ENCODE measurements at regions not wholly inside any gene's neighbourhood (a gene's known extent, or its start where the extent isn't known, plus 50 kb on each side); places are given as distances from the start of the nearest gene placed in this dataset.

DNA sequence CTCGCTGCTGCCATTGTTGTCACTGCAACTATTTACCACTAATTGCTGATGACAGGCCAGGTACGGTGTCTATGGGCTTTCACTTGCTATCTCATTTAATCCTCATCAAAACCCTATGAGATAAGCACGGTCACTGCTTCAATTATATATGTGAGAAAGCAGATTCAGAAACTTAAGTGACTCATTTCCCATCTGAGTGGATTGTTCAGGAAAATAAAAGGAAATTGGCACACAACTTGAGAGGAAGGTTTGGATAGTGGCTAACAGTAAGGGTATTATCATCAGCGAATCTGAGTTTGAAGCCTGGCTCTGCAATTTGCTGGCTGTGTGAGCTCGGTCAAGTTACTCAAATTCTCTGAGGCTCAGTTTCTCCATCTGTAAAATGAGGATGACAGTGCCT is 196.0 kb downstream of the KCNS3 start:
- H3K9me3 ChIP-seq (ENCODE audit: insufficient read depth in 2 of 2, low read depth in 1 of 2, low read length in 1 of 2): no peaks in the 10 kb centered on the region
- ChIA-PET CTCF (ENCODE audit: partially characterized antibody) (interaction anchor here (1.1 kb wide), 1 partner anchor 222 kb away, joined by 3 read pairs; no protein-coding TSS in a partner anchor), POLR2A (ENCODE audit: partially characterized antibody) (no interaction called here)
- H3K36me3 ChIP-seq (ENCODE audit: control insufficient read depth in 2 of 4, insufficient read depth in 4 of 4, low read length in 3 of 4): no peaks in the 10 kb centered on the region
- no peak overlapping the region for H3K4me2 ChIP-seq (ENCODE audit: insufficient read depth in 1 of 2, low read depth in 2 of 2, low read length in 2 of 2)
- no peaks in the 10 kb centered on the region for H3K23me2 ChIP-seq (ENCODE audit: low read depth, low read length)
- H2BK120ac ChIP-seq (replicated peaks; ENCODE audit: low read depth, low read length): no peak overlapping the region
- no peaks in the 10 kb centered on the region for H3K79me2 ChIP-seq (ENCODE audit: control insufficient read depth in 1 of 2, insufficient read depth in 2 of 2, low read length in 2 of 2)
- H3K18ac ChIP-seq (ENCODE audit: extremely low read depth, low read length): no peak overlapping the region
- H3K56ac ChIP-seq (replicated peaks; ENCODE audit: insufficient read length, low read depth, low read length): no peak overlapping the region
- no peak overlapping the region for H2BK20ac ChIP-seq (ENCODE audit: low read length)
- H2BK12ac ChIP-seq (ENCODE audit: low read depth, low read length): no peak overlapping the region
- H2AFZ ChIP-seq (ENCODE audit: low read length): no peak overlapping the region
- no peak overlapping the region for H4K8ac ChIP-seq (ENCODE audit: extremely low read depth, insufficient read depth, low read length)
- no peaks in the 10 kb centered on the region for H3K27me3 ChIP-seq (replicated peaks in 1 of 4; ENCODE audit: control insufficient read depth in 3 of 4, extremely low read depth in 1 of 4, insufficient read depth in 3 of 4, low read length in 3 of 4)
- H4K91ac ChIP-seq (replicated peaks; ENCODE audit: insufficient read length, low read length): no peak overlapping the region
- H3K14ac ChIP-seq (ENCODE audit: insufficient read length): no peak overlapping the region
- no peak overlapping the region for H3K9ac ChIP-seq (replicated peaks in 1 of 4; ENCODE audit: extremely low read depth in 1 of 4, low read depth in 3 of 4, low read length in 3 of 4)
- no peak overlapping the region for H2AK5ac ChIP-seq (ENCODE audit: low read depth, low read length)
- no peak for DNase-seq (ENCODE audit: low read depth in 1 of 2, low spot score in 2 of 2)
- TF ChIP-seq GABPA (IDR thresholded peaks at IDR 0.05; ENCODE audit: borderline replicate concordance, insufficient read depth, low read length): no peak
- TF ChIP-seq SP2 (IDR thresholded peaks at IDR 0.05; ENCODE audit: low read length): no peak
- no peak for TF ChIP-seq PHF8 (conservative IDR thresholded peaks at IDR 0.05; ENCODE audit: low read depth, low read length)
- no peak for TF ChIP-seq TCF12 (IDR thresholded peaks at IDR 0.05; ENCODE audit: low read depth, low read length)
- no peak for TF ChIP-seq POLR2A (IDR thresholded peaks at IDR 0.05; ENCODE audit: control extremely low read depth in 1 of 2, low read depth in 2 of 2, low read length in 2 of 2)
- TF ChIP-seq, protein P1, sequence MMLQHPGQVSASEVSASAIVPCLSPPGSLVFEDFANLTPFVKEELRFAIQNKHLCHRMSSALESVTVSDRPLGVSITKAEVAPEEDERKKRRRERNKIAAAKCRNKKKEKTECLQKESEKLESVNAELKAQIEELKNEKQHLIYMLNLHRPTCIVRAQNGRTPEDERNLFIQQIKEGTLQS (IDR thresholded peaks at IDR 0.05; ENCODE audit: insufficient read depth, low read depth, low read length): no peak
- no peak for TF ChIP-seq YY1 (IDR thresholded peaks at IDR 0.05; ENCODE audit: low read depth, low read length)
- TF ChIP-seq CEBPB (IDR thresholded peaks at IDR 0.05; ENCODE audit: low read depth, low read length): no peak
- no peak for TF ChIP-seq EGR1 (IDR thresholded peaks at IDR 0.05; ENCODE audit: borderline replicate concordance, low read depth, low read length)
- TF ChIP-seq, protein P2, sequence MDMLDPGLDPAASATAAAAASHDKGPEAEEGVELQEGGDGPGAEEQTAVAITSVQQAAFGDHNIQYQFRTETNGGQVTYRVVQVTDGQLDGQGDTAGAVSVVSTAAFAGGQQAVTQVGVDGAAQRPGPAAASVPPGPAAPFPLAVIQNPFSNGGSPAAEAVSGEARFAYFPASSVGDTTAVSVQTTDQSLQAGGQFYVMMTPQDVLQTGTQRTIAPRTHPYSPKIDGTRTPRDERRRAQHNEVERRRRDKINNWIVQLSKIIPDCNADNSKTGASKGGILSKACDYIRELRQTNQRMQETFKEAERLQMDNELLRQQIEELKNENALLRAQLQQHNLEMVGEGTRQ (IDR thresholded peaks at IDR 0.05; ENCODE audit: low read length): no peak
- no peak for TF ChIP-seq KDM1A (IDR thresholded peaks at IDR 0.05; ENCODE audit: borderline replicate concordance, low read length)
- no peak for TF ChIP-seq SRF (IDR thresholded peaks at IDR 0.05; ENCODE audit: low read depth, low read length)
- TF ChIP-seq RAD21 (IDR thresholded peaks at IDR 0.05 in 1 of 2, conservative IDR thresholded peaks at IDR 0.05 in 1 of 2; ENCODE audit: low read depth in 2 of 2, low read length in 2 of 2): no peak
- TF ChIP-seq ZNF274 (IDR thresholded peaks at IDR 0.05; ENCODE audit: borderline replicate concordance, extremely low read depth, low read length): no peak
- no peak overlapping the region for H3K4ac ChIP-seq (replicated peaks; ENCODE audit: insufficient read length, low read depth, low read length)
- no peaks in the 10 kb centered on the region for H3K79me1 ChIP-seq (ENCODE audit: low read depth, low read length)
- H2BK15ac ChIP-seq (ENCODE audit: low read length): no peak overlapping the region
- no peaks in the 10 kb centered on the region for H4K20me1 ChIP-seq (replicated peaks in 1 of 2; ENCODE audit: control insufficient read depth in 1 of 2, insufficient read depth in 2 of 2, low read length in 2 of 2)
- no peak for FAIRE-seq
- no peak overlapping the region for H4K5ac ChIP-seq (ENCODE audit: insufficient read length, low read depth, low read length)
- no peak overlapping the region for H3K4me3 ChIP-seq (ENCODE audit: extremely low read depth in 1 of 4, insufficient read depth in 2 of 4, low read depth in 3 of 4, low read length in 4 of 4)
- H3K27ac ChIP-seq (ENCODE audit: low read depth, low read length): no peak overlapping the region
- no peak overlapping the region for H2BK5ac ChIP-seq (ENCODE audit: low read depth, low read length)
- 90% methylated on average over 5 of the region's 5 CpGs; no CpG with 5 or more reads in 1 of the 2 experiments for WGBS, 2 experiments (ENCODE audit: extremely low coverage in 1 of 2, insufficient coverage in 1 of 2, insufficient read length in 1 of 2, insufficient replicate concordance in 2 of 2, low coverage in 1 of 2, low lambda C conversion rate in 2 of 2, missing lambda C conversion rate in 1 of 2)
- no peaks in the 10 kb centered on the region for H3K4me1 ChIP-seq (replicated peaks in 1 of 4; ENCODE audit: control insufficient read depth in 3 of 4, insufficient read depth in 4 of 4, low read length in 3 of 4)
- H3K23ac ChIP-seq (ENCODE audit: insufficient read length): no peak overlapping the region
